H1 (cell line): ENCODE measurements at regions not wholly inside any gene's neighbourhood (a gene's known extent, or its start where the extent isn't known, plus 50 kb on each side); places are given as distances from the start of the nearest gene placed in this dataset.
A peak's percentile ranks its signal among the peaks of the same experiment; 100 is the strongest.

Source experiments
- CTCF ChIA-PET: fragments of 300-600 bp; sonication (Branson Sonifier 250); formaldehyde crosslinking; loops from one replicate; lab custom pipeline; 2021; ENCODE audit not compliant: partially characterized antibody; lab: Charles Lee
- POLR2A ChIA-PET: fragments of 300-600 bp; sonication (Branson Sonifier 250); formaldehyde crosslinking; loops from one replicate; lab custom pipeline; 2021; ENCODE audit warnings: inconsistent platforms; ENCODE audit not compliant: partially characterized antibody; lab: Charles Lee
- DNase-seq, 2 experiments: peaks; one replicate each; pipeline versions ENCODE4 v3.0.0 to v3.0.0-alpha.2; 2010 to 2022; ENCODE audit warnings: low spot score in 2 of 2, low read depth in 1 of 2, mixed read lengths in 1 of 2
- FAIRE-seq: peaks from 2 replicates; lab custom pipeline; 2011; peaks lifted over from hg19 to GRCh38; lab: Jason Lieb, UNC
- H2AFZ ChIP-seq: 2 replicates; pipeline ENCODE4 v1.8.1; 2012; ENCODE audit warnings: low read length, inconsistent platforms
- H2AK5ac ChIP-seq: 2 replicates; pipeline ENCODE4 v1.6.1; 2013; ENCODE audit warnings: low read depth, low read length
- H2BK120ac ChIP-seq: replicated peaks from 2 replicates; pipeline ENCODE3; 2013; ENCODE audit warnings: low read depth, low read length, inconsistent platforms
- H2BK12ac ChIP-seq: 2 replicates; pipeline ENCODE4 v1.6.1; 2013; ENCODE audit warnings: low read depth, low read length
- H2BK15ac ChIP-seq: 2 replicates; pipeline ENCODE4 v1.6.1; 2013; ENCODE audit warnings: low read length
- H2BK20ac ChIP-seq: 2 replicates; pipeline ENCODE4 v1.6.1; 2013; ENCODE audit warnings: low read length
- H2BK5ac ChIP-seq: 2 replicates; pipeline ENCODE4 v1.6.1; 2013; ENCODE audit warnings: low read depth, low read length
- H3K14ac ChIP-seq: 2 replicates; pipeline ENCODE4 v1.6.1; 2013; ENCODE audit warnings: inconsistent platforms; ENCODE audit not compliant: insufficient read length
- H3K18ac ChIP-seq: 2 replicates; pipeline ENCODE4 v1.6.1; 2013; ENCODE audit warnings: low read length; ENCODE audit errors: extremely low read depth
- H3K23ac ChIP-seq: 2 replicates; pipeline ENCODE4 v1.6.1; 2013; ENCODE audit warnings: inconsistent platforms; ENCODE audit not compliant: insufficient read length
- H3K23me2 ChIP-seq: 2 replicates; pipeline ENCODE4 v1.6.1; 2013; ENCODE audit warnings: low read depth, low read length
- H3K27ac ChIP-seq: 2 replicates; pipeline ENCODE4 v1.6.1; 2011; ENCODE audit warnings: low read depth, low read length, inconsistent platforms
- H3K27me3 ChIP-seq, 4 experiments: replicated peaks in 1 of 4; 1 replicate in 1 of 4; 2 replicates in 3 of 4; pipeline versions ENCODE4 v1.6.1 to v1.8.1; 2011 to 2013; ENCODE audit warnings: low read length in 3 of 4, mild to moderate bottlenecking in 3 of 4, inconsistent platforms in 2 of 4, mixed read lengths in 2 of 4, moderate library complexity in 1 of 4; ENCODE audit not compliant: control insufficient read depth in 3 of 4, insufficient read depth in 3 of 4; ENCODE audit errors: extremely low read depth in 1 of 4
- H3K36me3 ChIP-seq, 4 experiments: 2 replicates each; pipeline versions ENCODE4 v1.6.1 to v1.8.1; 2011 to 2013; ENCODE audit warnings: mild to moderate bottlenecking in 4 of 4, low read length in 3 of 4, moderate library complexity in 2 of 4, control low read depth in 1 of 4, inconsistent platforms in 1 of 4; ENCODE audit not compliant: insufficient read depth in 4 of 4, control insufficient read depth in 2 of 4
- H3K4ac ChIP-seq: replicated peaks from 2 replicates; pipeline ENCODE3; 2013; ENCODE audit warnings: low read length, low read depth, mixed read lengths, inconsistent platforms; ENCODE audit not compliant: insufficient read length
- H3K4me1 ChIP-seq, 4 experiments: replicated peaks in 1 of 4; 1 replicate in 1 of 4; 2 replicates in 3 of 4; pipeline versions ENCODE4 v1.6.1 to v1.8.1; 2011 to 2013; ENCODE audit warnings: low read length in 3 of 4, inconsistent platforms in 2 of 4, mixed read lengths in 1 of 4; ENCODE audit not compliant: insufficient read depth in 4 of 4, control insufficient read depth in 3 of 4
- H3K4me2 ChIP-seq, 2 experiments: 2 replicates each; pipeline versions ENCODE4 v1.6.1 to v1.8.1; 2011 to 2013; ENCODE audit warnings: low read depth in 2 of 2, low read length in 2 of 2, control low read depth in 1 of 2, inconsistent platforms in 1 of 2, mild to moderate bottlenecking in 1 of 2; ENCODE audit not compliant: insufficient read depth in 1 of 2
- H3K4me3 ChIP-seq, 4 experiments: fragments of 200-600, 300-600 bp in 1 of 4; sonication (generic), shearing (Covaris generic), sonication (Bioruptor Twin) in 1 of 4; 2 replicates each; pipeline versions ENCODE4 v1.5.1 to v1.8.1; 2011 to 2016; ENCODE audit warnings: low read length in 4 of 4, low read depth in 3 of 4, control low read depth in 2 of 4, inconsistent platforms in 2 of 4, mild to moderate bottlenecking in 2 of 4, mixed read lengths in 1 of 4, moderate library complexity in 1 of 4; ENCODE audit not compliant: insufficient read depth in 2 of 4; ENCODE audit errors: extremely low read depth in 1 of 4
- H3K56ac ChIP-seq: replicated peaks from 2 replicates; pipeline ENCODE3; 2013; ENCODE audit warnings: low read depth, mild to moderate bottlenecking, mixed read lengths, low read length, inconsistent platforms; ENCODE audit not compliant: insufficient read length
- H3K79me1 ChIP-seq: 2 replicates; pipeline ENCODE4 v1.6.1; 2013; ENCODE audit warnings: low read depth, low read length, control low read depth
- H3K79me2 ChIP-seq, 2 experiments: 2 replicates each; pipeline versions ENCODE4 v1.6.1 to v1.8.1; 2012 to 2013; ENCODE audit warnings: low read length in 2 of 2, mild to moderate bottlenecking in 2 of 2, inconsistent platforms in 1 of 2; ENCODE audit not compliant: insufficient read depth in 2 of 2, control insufficient read depth in 1 of 2
- H3K9ac ChIP-seq, 4 experiments: replicated peaks in 1 of 4; 1 replicate in 1 of 4; 2 replicates in 3 of 4; pipeline versions ENCODE4 v1.6.1 to v1.8.1; 2011 to 2013; ENCODE audit warnings: low read depth in 3 of 4, low read length in 3 of 4, control low read depth in 2 of 4, mild to moderate bottlenecking in 2 of 4, moderate library complexity in 2 of 4, inconsistent platforms in 1 of 4; ENCODE audit errors: extremely low read depth in 1 of 4
- H3K9me3 ChIP-seq, 2 experiments: 2 replicates each; pipeline versions ENCODE4 v1.6.1 to v1.8.1; 2012 to 2013; ENCODE audit warnings: mild to moderate bottlenecking in 2 of 2, moderate library complexity in 2 of 2, control low read depth in 1 of 2, inconsistent platforms in 1 of 2, low read depth in 1 of 2, low read length in 1 of 2, mixed read lengths in 1 of 2; ENCODE audit not compliant: insufficient read depth in 2 of 2
- H4K20me1 ChIP-seq, 2 experiments: replicated peaks in 1 of 2; 2 replicates each; pipeline versions ENCODE3 to v1.8.1; 2011 to 2013; ENCODE audit warnings: inconsistent platforms in 2 of 2, low read length in 2 of 2, mild to moderate bottlenecking in 1 of 2; ENCODE audit not compliant: insufficient read depth in 2 of 2, control insufficient read depth in 1 of 2
- H4K5ac ChIP-seq: 2 replicates; pipeline ENCODE4 v1.6.1; 2013; ENCODE audit warnings: low read length, low read depth, mixed read lengths, inconsistent platforms; ENCODE audit not compliant: insufficient read length
- H4K8ac ChIP-seq: 2 replicates; pipeline ENCODE4 v1.8.0; 2013; ENCODE audit warnings: mild to moderate bottlenecking, moderate library complexity, low read length, inconsistent platforms; ENCODE audit not compliant: insufficient read depth; ENCODE audit errors: extremely low read depth
- H4K91ac ChIP-seq: replicated peaks from 2 replicates; pipeline ENCODE3; 2013; ENCODE audit warnings: low read length, mixed read lengths, inconsistent platforms; ENCODE audit not compliant: insufficient read length
- CTBP2 ChIP-seq: IDR thresholded peaks from 2 replicates; pipeline ENCODE4 v1.7.0; 2011; ENCODE audit warnings: borderline replicate concordance, mild to moderate bottlenecking, moderate library complexity, mixed read lengths, low read length; ENCODE audit not compliant: insufficient read depth, insufficient read length
- JUN ChIP-seq: IDR thresholded peaks from 2 replicates; pipeline ENCODE4 v1.6.1; 2011; ENCODE audit warnings: low read depth, mild to moderate bottlenecking, improper control_type of control experiment, low read length
- NRF1 ChIP-seq: IDR thresholded peaks from 2 replicates; pipeline ENCODE4 v1.6.1; 2011; ENCODE audit warnings: mild to moderate bottlenecking, low read depth, low read length, improper control_type of control experiment
- RAD21 ChIP-seq, 2 experiments: IDR thresholded peaks in 1 of 2; conservative IDR thresholded peaks in 1 of 2; 2 replicates each; pipeline ENCODE4 v1.6.1; 2011; ENCODE audit warnings: low read depth in 2 of 2, low read length in 2 of 2, improper control_type of control experiment in 1 of 2, inconsistent platforms in 1 of 2, mild to moderate bottlenecking in 1 of 2, moderate library complexity in 1 of 2
- RBBP5 ChIP-seq: IDR thresholded peaks from 2 replicates; pipeline ENCODE4 v1.7.1; 2012; ENCODE audit warnings: low read depth, mild to moderate bottlenecking, inconsistent platforms, low read length, moderate library complexity, borderline replicate concordance
- RFX5 ChIP-seq: IDR thresholded peaks from 2 replicates; pipeline ENCODE4 v1.6.1; 2011; ENCODE audit warnings: low read depth, low read length, improper control_type of control experiment, borderline replicate concordance
- RXRA ChIP-seq: IDR thresholded peaks from 2 replicates; pipeline ENCODE4 v1.6.1; 2011; ENCODE audit warnings: low read depth, mild to moderate bottlenecking, low read length, moderate library complexity; ENCODE audit not compliant: insufficient read depth
- SP2 ChIP-seq: IDR thresholded peaks from 2 replicates; pipeline ENCODE4 v1.6.1; 2012; ENCODE audit warnings: mild to moderate bottlenecking, low read length, inconsistent platforms
- SP4 ChIP-seq: IDR thresholded peaks from 2 replicates; pipeline ENCODE4 v1.6.1; 2012; ENCODE audit warnings: low read length, inconsistent platforms
- SRF ChIP-seq: IDR thresholded peaks from 2 replicates; pipeline ENCODE4 v1.6.1; 2011; ENCODE audit warnings: mild to moderate bottlenecking, low read depth, low read length, moderate library complexity
- SUZ12 ChIP-seq: fragments of 200-600 bp; sonication (generic); IDR thresholded peaks from 2 replicates; pipeline ENCODE4 v1.6.1; 2012; ENCODE audit warnings: mild to moderate bottlenecking, inconsistent platforms, low read length, moderate library complexity, mixed read lengths
- TAF1 ChIP-seq: IDR thresholded peaks from 2 replicates; pipeline ENCODE4 v1.6.1; 2011; ENCODE audit warnings: mild to moderate bottlenecking, low read depth, low read length
- TAF7 ChIP-seq: optimal IDR thresholded peaks from 2 replicates; pipeline ENCODE3; 2011; ENCODE audit warnings: low read depth, mild to moderate bottlenecking, inconsistent platforms, low read length, moderate library complexity, borderline replicate concordance
- WGBS, 2 experiments: shearing (Covaris generic) in 1 of 2; methylation state at CpG; one replicate each; pipeline versions ENCODE4 v1.1.6 to v1.1.7; 2013 to 2015; ENCODE audit warnings: low lambda C conversion rate in 2 of 2, mixed read lengths in 2 of 2, inconsistent platforms in 1 of 2, low coverage in 1 of 2, missing lambda C conversion rate in 1 of 2; ENCODE audit not compliant: insufficient replicate concordance in 2 of 2, insufficient coverage in 1 of 2, insufficient read length in 1 of 2; ENCODE audit errors: extremely low coverage in 1 of 2, missing lambda C conversion rate in 1 of 2; 5-methylcytosine and 5-hydroxymethylcytosine counted together

DNA sequence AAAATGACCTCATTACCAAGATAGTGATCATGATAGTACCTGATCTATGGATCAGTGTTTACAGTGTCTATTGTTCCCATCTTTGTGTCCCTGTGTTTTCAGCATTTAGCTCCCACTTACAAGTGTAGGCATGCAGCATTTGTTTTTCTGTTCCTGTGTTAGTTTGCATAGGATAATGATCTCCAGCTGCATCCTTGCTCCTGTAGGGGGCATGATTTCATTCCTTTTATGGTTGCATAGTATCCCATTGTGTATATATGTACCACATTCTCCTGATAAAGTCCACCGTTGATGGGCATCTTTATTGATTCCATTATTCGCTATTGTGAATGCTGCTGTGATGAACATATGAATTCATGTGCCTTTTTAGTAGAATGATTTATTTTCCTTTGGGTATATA, 215.4 kb upstream of the NAV3 start:
- FAIRE-seq: peak; percentile 66
- Histone ChIP-seq H3K56ac (no peak overlapping the region), H2BK5ac (no peak overlapping the region; the same call in 1 of the 2 replicates), H2BK12ac (no peak overlapping the region), H3K23me2 (no peaks in the 10 kb centered on the region), H2BK15ac (no peak overlapping the region), H4K20me1 (no peaks in the 10 kb centered on the region), H2AK5ac (no peak overlapping the region), H3K23ac (no peak overlapping the region), H3K79me2 (no peaks in the 10 kb centered on the region), H3K4me2 (no peak overlapping the region), H3K14ac (no peak overlapping the region), H2BK20ac (no peak overlapping the region), H3K79me1 (no peaks in the 10 kb centered on the region), H3K4me3 (no peak overlapping the region), H3K9ac (no peak overlapping the region), H4K8ac (no peak overlapping the region), H2BK120ac (no peak overlapping the region), H3K36me3 (no peaks in the 10 kb centered on the region), H3K4me1 (peaks cover 0 to 10% (median 3%) of the 10 kb centered on the region in 4 experiments; a peak in 2 of 7 replicates), H3K4ac (no peak overlapping the region), H3K27ac (no peak overlapping the region), H4K5ac (no peak overlapping the region), H3K9me3 (peaks cover 0 to 6% of the 10 kb centered on the region in 2 experiments; a peak in 2 of 4 replicates), H3K27me3 (no peaks in the 10 kb centered on the region), H2AFZ (0 out of 2 replicates have a peak overlapping the region, but pooled peaks have one; percentile 65), H4K91ac (no peak overlapping the region), H3K18ac (no peak overlapping the region)
- POLR2A ChIA-PET: no interaction called here
- CTCF ChIA-PET: interaction anchor here (0.6 to 5.6 kb wide), 23 partner anchors 9 to 779 kb away, joined by 3 to 50 read pairs (median 4); no protein-coding TSS in a partner anchor
- 87% methylated on average over 2 of the region's 2 CpGs; no CpG with 5 or more reads in 1 of the 2 experiments for whole genome bisulfite sequencing, 2 experiments
- no peak for DNase-seq
- TF ChIP-seq RBBP5: no peak
- no peak for TF ChIP-seq JUN
- no peak for TF ChIP-seq NRF1
- TF ChIP-seq RFX5: no peak
- no peak for TF ChIP-seq SP4
- TF ChIP-seq TAF1: no peak
- no peak for TF ChIP-seq SP2
- TF ChIP-seq SUZ12: no peak
- TF ChIP-seq CTBP2: no peak
- peak; percentile 53; the same call in 1 of the 2 replicates for TF ChIP-seq SRF
- no peak for TF ChIP-seq TAF7
- TF ChIP-seq RXRA: no peak
- peak; percentile 74 to 81 for TF ChIP-seq RAD21 (IDR thresholded peaks at IDR 0.05 in 1 of 2, conservative IDR thresholded peaks at IDR 0.05 in 1 of 2; ENCODE audit: low read depth in 2 of 2, low read length in 2 of 2)
